ENCODE measurements at regions not wholly inside any gene's neighbourhood (a gene's known extent, or its start where the extent isn't known, plus 50 kb on each side); places are given as distances from the start of the nearest gene placed in this dataset.
"Not testable (repeated sequence)": the region's sequence is repeated elsewhere in the genome, so short reads cannot be mapped to it uniquely, and the experiment has no call there.

DNA sequence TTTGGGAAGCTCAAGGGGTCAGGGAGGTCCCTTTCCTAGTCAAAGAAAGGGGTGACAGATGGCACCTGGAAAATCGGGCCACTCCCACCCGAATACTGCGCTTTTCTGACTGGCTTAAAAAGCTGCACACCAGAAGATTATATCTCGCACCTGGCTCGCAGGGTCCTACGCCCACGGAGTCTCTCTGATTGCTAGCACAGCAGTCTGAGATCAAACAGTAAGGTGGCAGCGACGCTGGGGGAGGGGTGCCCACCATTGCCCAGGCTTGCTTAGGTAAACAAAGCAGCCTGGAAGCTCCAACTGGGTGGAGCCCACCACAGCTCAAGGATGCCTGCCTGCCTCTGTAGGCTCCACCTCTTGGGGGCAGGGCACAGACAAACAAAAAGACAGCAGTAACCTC lies 228.4 kb upstream of the FBXL7 start:
- H3K27me3 ChIP-seq (ENCODE audit: control insufficient read depth in 2 of 2, insufficient read depth in 2 of 2, low read length in 2 of 2); dilution Hi-C loops (cut with MboI; ENCODE audit: extremely low pct_ligation_motif_present, low sequenced_read_pairs); H3K79me2 ChIP-seq (ENCODE audit: control insufficient read depth, insufficient read depth, low read length); DNase-seq (ENCODE audit: low read depth, low spot score); H3K9me3 ChIP-seq (replicated peaks; ENCODE audit: control insufficient read depth, insufficient read depth, low read length); H3K4me3 ChIP-seq (replicated peaks in 1 of 3; ENCODE audit: insufficient read depth in 1 of 3, low read depth in 1 of 3, low read length in 3 of 3); H3K36me3 ChIP-seq (ENCODE audit: control insufficient read depth in 2 of 2, extremely low read depth in 1 of 2, insufficient read depth in 2 of 2, low read length in 2 of 2); H2AFZ ChIP-seq (ENCODE audit: low read depth, low read length); BruUV-seq (replicated peaks); FAIRE-seq; H3K9me1 ChIP-seq (replicated peaks; ENCODE audit: control insufficient read depth, extremely low read depth, insufficient read depth, low read length); intact Hi-C loops (cut with micrococcal nuclease); H3K4me1 ChIP-seq (ENCODE audit: control insufficient read depth, extremely low read depth, insufficient read depth, low read length); H3K9ac ChIP-seq (replicated peaks; ENCODE audit: extremely low read depth, insufficient read depth, low read length); H3K27ac ChIP-seq (ENCODE audit: insufficient read depth, low read depth, low read length); H3K4me2 ChIP-seq (ENCODE audit: insufficient read depth, low read length); POLR2A ChIA-PET; H4K20me1 ChIP-seq (replicated peaks; ENCODE audit: control insufficient read depth, extremely low read depth, insufficient read depth, low read length); CTCF ChIA-PET: not testable (repeated sequence)

GRCh38 chr5:15267966-15268365 lies 232.0 kb upstream of the FBXL7 start:
- H2AFZ ChIP-seq (ENCODE audit: low read depth, low read length), result no peak overlapping the region
- no peaks in the 10 kb centered on the region for H3K9me3 ChIP-seq (replicated peaks; ENCODE audit: control insufficient read depth, insufficient read depth, low read length)
- H3K79me2 ChIP-seq (ENCODE audit: control insufficient read depth, insufficient read depth, low read length), result no peaks in the 10 kb centered on the region
- TF ChIP-seq POLR2A (IDR thresholded peaks at IDR 0.05; ENCODE audit: low read depth, low read length), result no peak
- no peak for TF ChIP-seq EZH2 (IDR thresholded peaks at IDR 0.05; ENCODE audit: borderline replicate concordance, low read depth, low read length, severe bottlenecking)
- TF ChIP-seq MAX (IDR thresholded peaks at IDR 0.05; ENCODE audit: insufficient read depth, insufficient read length), result no peak
- TF ChIP-seq JUN (IDR thresholded peaks at IDR 0.05; ENCODE audit: borderline replicate concordance, insufficient read depth, insufficient read length, low read depth), result no peak
- TF ChIP-seq MYC (IDR thresholded peaks at IDR 0.05; ENCODE audit: low read depth, low read length), result no peak
- no peak for TF ChIP-seq FOS (IDR thresholded peaks at IDR 0.05; ENCODE audit: borderline replicate concordance, insufficient read depth, low read length)
- no peak for TF ChIP-seq POLR2AphosphoS5 (IDR thresholded peaks at IDR 0.05; ENCODE audit: insufficient read depth, low read depth, low read length)
- TF ChIP-seq, protein P1, sequence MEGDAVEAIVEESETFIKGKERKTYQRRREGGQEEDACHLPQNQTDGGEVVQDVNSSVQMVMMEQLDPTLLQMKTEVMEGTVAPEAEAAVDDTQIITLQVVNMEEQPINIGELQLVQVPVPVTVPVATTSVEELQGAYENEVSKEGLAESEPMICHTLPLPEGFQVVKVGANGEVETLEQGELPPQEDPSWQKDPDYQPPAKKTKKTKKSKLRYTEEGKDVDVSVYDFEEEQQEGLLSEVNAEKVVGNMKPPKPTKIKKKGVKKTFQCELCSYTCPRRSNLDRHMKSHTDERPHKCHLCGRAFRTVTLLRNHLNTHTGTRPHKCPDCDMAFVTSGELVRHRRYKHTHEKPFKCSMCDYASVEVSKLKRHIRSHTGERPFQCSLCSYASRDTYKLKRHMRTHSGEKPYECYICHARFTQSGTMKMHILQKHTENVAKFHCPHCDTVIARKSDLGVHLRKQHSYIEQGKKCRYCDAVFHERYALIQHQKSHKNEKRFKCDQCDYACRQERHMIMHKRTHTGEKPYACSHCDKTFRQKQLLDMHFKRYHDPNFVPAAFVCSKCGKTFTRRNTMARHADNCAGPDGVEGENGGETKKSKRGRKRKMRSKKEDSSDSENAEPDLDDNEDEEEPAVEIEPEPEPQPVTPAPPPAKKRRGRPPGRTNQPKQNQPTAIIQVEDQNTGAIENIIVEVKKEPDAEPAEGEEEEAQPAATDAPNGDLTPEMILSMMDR (IDR thresholded peaks at IDR 0.05; ENCODE audit: extremely low read depth in 1 of 2, insufficient read depth in 1 of 2, low read depth in 1 of 2, low read length in 2 of 2), result no peak
- TF ChIP-seq GATA2 (IDR thresholded peaks at IDR 0.05; ENCODE audit: insufficient read depth, insufficient read length, low read depth, low read length), result no peak
- intact Hi-C loops (cut with micrococcal nuclease) (no loop called here), dilution Hi-C loops (cut with MboI; ENCODE audit: extremely low pct_ligation_motif_present, low sequenced_read_pairs) (no loop called here)
- H3K36me3 ChIP-seq (ENCODE audit: control insufficient read depth in 2 of 2, extremely low read depth in 1 of 2, insufficient read depth in 2 of 2, low read length in 2 of 2), result no peaks in the 10 kb centered on the region
- CTCF ChIA-PET, result no interaction called here
- peaks cover 0 to 11% of the 10 kb centered on the region in 2 experiments for H3K27me3 ChIP-seq (ENCODE audit: control insufficient read depth in 2 of 2, insufficient read depth in 2 of 2, low read length in 2 of 2)
- DNase-seq (ENCODE audit: low read depth, low spot score) (no peak), FAIRE-seq (no peak)
- no peak overlapping the region for H3K9ac ChIP-seq (replicated peaks; ENCODE audit: extremely low read depth, insufficient read depth, low read length)
- H3K27ac ChIP-seq (ENCODE audit: insufficient read depth, low read depth, low read length), result no peak overlapping the region
- H3K4me3 ChIP-seq (replicated peaks in 1 of 3; ENCODE audit: insufficient read depth in 1 of 3, low read depth in 1 of 3, low read length in 3 of 3), result no peak overlapping the region
- no TSS peak for BruUV-seq (replicated peaks)
- H4K20me1 ChIP-seq (replicated peaks; ENCODE audit: control insufficient read depth, extremely low read depth, insufficient read depth, low read length), result no peaks in the 10 kb centered on the region
- H3K4me1 ChIP-seq (ENCODE audit: control insufficient read depth, extremely low read depth, insufficient read depth, low read length), result no peaks in the 10 kb centered on the region
- no peaks in the 10 kb centered on the region for H3K9me1 ChIP-seq (replicated peaks; ENCODE audit: control insufficient read depth, extremely low read depth, insufficient read depth, low read length)
- POLR2A ChIA-PET, result no interaction called here
- H3K4me2 ChIP-seq (ENCODE audit: insufficient read depth, low read length), result no peak overlapping the region

Data from endothelial cell of umbilical vein (primary cell).